NCI-H2107 (cell line): ENCODE measurements at regions not wholly inside any gene's neighbourhood (a gene's known extent, or its start where the extent isn't known, plus 50 kb on each side); places are given as distances from the start of the nearest gene placed in this dataset.
A peak's percentile ranks its signal among the peaks of the same experiment; 100 is the strongest.

Experiments used
- DNase-seq: peaks from one replicate; lab custom pipeline; 2025; lab: John Stamatoyannopoulos, UW

DNA sequence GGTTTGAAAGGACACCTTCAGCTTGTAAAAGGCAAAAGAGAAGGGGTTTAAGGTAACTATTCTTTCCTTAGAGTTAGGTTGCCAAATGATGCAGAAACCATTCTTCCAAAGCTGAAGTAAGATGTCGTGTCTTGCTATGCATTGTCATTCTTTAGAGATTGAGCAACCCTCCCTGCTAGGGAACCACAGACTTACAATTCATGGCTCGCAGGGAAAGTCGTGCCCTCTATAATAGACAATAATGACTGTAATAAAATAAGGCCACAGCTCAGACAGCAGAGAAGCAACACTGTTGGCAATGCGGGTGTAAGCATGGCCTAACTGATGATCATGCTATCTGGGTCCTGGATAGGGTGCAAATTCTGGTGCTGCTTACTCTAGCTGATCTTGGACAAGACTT is 129.6 kb upstream of the CDH13 start:
- DNase-seq: no peak

DNA sequence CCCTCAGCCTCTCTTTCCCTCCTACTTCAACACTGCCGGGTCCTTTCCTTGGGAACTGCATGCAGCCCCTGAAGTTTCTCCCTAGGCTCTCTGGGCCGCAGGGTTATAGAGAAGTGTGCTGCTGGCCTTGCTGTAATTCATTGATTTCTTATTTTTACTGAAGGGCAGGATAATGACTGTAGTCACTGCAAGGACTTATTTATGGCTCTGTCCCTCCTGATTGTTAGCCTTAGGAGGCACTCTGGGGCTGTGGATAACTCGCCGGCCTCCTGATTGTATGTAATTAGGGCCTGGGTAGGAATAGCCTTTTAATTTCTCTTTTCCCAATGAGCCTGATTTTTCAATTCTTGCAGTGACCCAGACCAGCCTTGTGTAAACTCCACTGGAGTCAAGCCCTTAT is 138.3 kb upstream of the CDH13 start:
- no peak for DNase-seq

DNA sequence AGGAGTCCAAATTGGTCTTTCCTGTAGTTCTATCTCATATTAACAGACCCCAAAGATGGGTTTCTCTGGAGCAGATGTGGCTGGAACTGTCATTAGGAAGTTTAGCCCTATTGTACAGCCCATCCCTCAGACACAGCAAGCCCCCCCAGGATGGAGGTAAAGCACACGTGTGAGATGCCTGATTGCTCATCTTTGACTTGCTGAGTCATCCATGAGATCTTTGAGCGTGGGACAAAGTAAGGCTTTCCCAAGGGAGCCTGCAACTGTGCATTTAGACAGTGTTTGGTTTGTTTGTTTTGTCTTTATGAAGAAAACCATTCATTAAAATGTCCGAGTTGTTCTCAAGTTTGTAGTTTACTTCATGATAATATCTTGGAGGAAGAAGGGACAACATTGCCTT is 145.3 kb upstream of the CDH13 start:
- no peak for DNase-seq

DNA sequence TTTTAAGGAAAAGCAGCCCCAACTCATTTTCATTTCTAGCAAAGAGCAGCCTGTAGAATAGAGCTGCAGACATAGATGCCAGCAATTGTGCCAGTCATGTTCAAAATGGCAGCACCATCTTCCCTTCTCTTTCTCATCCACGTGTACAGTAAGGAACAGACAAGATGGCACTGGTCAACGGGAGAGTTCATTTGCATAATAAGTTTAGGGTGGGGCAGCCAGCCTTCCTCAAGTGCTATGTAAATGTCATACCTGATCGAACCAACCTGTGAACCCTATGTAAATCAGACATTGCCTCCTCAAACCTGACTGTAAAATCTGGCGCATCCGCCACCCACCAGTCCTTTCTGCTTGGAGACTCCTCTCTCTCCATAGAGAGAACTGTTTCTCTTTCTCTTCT is 150.0 kb upstream of the CDH13 start:
- DNase-seq: no peak

DNA sequence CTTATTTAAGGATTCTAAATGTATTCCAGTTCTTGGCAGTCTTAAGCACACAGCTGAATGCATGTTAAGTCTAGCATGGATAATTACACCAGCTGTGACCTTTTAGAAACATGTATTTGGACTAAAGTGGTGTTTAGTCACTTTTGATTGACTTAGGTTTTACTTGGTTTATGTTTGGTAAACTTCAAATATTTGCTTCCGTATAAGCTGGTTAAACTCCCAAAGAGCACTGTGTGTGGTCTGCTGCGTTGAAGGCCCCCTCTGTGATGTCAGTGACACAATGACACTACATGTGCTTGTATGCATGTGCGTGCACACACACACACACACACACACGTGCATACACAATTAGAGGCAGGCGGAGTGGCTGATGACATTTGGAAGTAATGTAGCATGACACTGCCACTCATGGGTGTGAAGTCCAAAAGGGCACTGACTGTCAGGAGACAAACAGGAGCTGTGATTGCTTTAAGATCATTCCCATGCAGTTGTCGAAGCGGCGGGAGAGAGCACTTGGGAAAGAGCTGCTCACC is 156.1 kb upstream of the CDH13 start:
- no peak for DNase-seq

DNA sequence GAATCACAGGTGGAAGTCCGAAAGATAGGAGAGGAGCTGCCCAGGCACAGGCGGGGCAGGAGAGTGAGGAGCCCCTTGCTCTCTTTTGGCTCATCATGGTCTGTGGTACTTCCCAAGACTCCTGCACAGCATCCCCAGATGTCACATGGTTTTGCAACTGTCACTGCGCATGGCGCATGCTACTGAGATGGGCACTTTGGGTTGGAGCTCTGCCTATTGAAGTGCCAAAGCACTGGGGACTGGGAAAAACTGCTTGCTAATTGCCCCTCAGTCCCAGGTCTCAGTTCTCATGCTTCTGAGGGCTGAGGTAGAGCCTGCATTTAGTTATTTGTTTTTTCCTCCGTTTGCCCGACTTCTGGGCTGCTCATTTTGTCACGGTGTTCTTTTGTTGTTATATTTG is 156.8 kb upstream of the CDH13 start:
- no peak for DNase-seq

DNA sequence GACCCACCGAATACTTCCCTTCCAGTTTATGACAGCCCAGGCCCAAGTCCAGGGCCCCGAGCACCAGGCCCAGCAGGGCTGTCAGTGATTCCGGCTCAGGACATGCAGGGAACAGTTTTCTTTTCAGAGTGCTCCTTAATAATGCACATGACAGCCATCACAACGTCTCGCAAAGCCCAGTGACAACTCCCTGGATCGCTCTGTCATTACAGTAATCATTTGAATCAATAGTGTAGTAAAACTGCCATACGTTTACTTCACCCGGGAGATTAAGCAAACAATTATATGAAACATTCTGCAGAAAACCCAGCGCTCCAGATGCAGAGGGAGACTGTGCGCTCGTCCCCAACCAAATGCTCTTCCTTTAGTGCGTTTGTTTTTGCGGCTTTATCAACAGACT is 162.6 kb upstream of the CDH13 start:
- DNase-seq: no peak

DNA sequence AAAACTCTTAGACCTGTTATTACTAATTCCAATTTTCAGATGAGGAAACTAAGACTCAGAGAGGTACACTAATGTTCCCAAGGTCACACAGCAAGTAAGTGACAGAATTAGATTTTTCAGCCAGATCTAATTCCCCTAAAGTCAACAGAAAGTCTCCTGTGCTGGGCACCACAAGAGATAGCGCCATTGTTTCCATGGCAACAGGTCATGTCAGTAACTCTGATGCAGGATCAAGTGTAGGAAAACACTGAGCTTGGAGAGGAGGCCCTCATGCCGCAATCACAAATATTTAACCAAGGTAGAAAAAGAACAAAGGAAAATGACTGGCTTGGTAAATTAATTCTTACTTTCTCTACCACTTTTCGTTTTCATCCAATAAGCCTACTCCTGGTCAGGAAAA is 166.0 kb upstream of the CDH13 start:
- DNase-seq: no peak

DNA sequence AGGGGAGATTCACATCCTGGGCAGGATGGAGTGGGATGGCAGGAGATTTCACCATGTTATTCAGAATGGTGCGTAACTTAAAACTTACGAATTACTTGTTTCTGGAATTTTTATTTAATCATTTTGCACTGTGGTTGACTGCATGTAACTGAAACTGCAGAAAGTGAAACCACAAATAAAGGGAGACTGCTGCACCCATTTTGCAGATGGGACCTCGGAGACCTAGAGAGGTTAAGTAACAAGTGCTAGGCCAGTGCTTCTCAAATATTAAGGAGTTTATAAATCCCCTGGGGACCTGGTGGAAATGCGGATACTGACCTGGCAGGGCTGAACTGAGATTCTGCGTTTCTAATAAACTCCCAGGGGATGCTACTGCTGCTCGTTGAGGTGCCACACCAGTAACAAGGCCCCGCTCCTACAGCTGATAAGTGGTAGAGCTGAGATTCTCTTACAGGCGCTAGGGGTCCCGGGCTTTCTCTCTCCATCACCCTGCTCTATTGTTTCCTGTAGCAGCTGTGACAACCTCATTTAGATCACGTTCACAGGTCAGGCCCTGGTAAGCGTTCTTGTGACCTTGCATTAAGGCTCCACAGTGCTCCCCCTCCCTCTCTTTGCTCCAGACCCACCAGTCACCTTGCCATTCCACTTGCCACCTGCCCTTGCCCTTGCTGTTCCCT is 167.1 kb upstream of the CDH13 start:
- no peak for DNase-seq

DNA sequence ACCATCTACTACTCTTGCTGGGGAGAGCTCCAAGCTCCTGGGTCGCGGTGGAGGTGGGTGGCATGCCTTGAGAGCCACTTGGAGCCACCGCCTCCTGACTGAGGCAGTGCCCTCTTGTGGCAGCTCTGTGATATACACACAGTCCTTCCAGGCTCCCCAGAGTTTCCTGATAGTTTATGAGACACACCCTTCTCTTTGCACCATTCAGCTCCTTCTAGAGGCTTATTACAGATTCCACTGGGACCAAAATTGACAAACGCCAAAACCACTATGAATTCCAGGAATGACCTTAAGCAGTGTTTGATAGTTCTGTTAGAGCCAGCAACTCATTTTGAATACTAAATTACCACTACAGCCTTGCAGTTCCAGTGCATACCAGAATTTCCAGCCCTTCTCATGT is 170.1 kb upstream of the CDH13 start:
- peak; percentile 2 for DNase-seq

DNA sequence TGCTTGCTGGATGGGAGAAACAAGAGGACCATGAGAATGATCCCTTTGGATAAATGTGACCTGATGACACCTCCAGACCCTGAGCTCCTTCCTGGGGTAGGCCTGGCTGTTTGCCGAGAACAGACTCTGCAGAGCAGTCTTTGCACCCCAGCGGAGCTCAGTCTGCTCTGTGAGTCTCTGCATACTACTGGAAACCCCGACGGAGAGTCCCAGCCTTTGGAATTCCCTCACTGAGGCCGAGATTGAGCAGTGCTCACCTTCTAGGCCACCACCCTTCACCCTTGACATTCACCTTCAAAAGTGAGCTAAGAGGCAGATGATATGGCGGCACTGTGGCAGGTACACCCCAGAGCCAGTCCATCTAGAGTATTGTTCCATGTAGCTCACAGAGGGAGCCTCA is 172.2 kb upstream of the CDH13 start:
- no peak for DNase-seq

DNA sequence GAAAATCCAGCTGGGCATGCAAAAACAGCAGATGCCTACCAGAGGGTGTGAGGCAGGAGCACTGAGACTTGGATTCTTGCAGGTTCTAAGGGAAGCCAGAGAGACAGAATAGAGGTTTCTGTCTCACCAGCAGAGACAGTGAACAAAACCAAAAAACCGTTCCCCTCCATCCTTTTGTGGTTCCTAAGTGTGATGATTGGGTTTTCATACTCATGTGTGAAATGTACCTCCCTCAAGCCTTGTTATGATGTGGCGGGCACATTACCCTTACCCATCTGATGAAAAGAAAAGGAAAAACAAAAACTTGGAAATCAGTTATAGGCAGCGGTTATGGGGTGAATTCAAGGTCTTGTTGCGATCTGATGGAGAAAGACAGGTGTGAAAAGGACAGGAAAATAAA is 172.6 kb upstream of the CDH13 start:
- no peak for DNase-seq

DNA sequence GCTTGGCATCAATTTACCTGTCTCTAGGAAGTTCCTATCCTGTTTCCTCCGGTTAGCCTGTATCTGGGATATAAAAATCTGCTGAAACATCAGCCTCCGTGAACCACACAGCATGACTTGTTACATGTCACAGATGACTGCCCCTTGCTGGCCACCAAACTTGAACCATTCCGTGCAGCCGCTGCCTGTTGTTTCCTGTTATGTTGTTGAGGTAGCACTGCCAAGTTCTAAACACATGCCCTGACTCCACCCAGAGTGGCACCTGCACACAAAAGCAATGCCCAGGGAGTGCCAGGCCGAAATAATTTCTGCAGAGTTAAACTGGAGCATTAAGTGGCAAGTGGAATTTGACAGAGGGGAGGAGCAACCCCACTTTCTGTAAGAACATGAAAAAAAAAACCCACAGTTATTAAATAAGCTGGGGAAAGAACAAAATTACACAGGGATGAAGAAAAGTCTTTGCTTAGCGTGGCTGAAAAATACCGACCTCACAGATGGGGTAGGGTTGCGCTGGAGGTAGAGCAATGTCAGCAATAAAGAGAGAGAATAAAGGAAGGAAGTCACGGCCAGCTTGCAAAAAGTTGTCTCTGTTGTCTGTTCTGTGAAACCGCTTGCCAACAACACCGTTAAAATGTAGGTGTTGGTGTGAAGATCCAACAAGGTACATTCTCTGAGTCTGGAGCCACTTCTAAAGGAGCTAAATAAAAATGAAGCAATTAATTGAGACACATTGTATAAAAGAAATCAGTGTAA is 174.6 kb upstream of the CDH13 start:
- DNase-seq: no peak

DNA sequence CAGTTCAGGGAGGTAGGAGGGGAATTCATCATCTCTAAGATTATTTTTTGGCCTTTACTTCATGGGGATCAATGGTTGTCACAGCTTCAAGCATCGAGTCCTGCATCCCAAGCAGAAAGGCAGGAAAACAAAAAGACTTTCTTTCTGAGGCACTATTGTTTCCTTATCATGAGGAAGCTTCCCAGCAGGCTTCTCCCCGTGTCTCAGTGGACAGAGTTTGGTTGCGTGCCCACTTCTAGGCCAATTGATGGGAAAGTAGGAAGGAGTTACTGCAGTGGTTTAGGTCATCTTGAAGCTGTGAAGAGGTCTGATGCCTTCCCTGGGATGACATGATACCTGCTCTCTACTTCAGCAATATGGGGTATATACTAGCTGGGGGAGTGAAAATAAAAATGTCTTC is 175.3 kb upstream of the CDH13 start:
- DNase-seq: no peak

DNA sequence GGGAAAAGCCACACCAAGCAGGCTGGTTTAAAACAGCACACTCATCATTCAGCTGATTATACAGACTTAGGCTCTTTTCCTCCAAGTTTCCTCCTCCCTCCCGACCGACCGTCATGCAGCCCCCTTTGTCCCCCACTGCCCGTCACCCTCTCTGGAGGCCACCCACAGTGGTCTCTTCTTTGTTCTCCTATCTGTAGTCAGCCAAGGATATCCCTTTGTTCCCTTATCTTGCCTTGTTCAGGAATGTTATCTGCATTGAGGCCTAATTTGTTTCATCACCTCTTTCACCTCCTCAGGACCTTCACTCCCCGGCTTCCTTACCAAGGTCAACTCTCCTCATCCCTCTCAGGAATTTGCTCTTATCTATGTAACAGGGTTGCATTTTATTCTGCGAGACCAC is 186.4 kb upstream of the CDH13 start:
- DNase-seq: no peak

DNA sequence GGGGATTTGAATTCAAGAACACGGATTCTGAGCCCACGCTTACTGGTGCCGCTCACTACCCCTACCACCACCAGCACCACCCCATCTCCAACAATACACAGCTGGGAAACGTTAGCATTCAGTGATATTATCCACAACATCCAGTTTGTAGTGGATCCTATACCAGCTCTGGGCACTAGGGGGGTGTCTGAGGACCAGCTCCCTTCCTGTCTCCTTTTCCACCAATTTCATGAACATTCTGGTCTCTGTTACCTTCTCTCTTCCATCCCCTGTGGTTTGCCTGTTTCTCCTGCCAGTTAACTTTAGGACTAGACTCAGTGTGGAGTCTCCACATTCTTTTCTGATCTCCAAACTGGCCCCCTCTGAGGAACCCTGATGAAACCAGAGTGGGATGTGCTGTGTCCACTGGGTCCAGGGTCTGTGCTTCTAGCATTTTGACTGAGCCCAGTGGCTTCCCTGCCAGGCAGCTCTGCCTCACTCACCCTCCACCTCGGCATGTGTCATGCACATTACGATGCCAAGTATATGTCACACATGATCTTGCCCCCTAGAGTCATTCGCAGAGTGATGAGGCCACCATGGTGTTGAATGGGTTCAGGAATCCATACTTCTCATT is 187.0 kb upstream of the CDH13 start:
- no peak for DNase-seq

DNA sequence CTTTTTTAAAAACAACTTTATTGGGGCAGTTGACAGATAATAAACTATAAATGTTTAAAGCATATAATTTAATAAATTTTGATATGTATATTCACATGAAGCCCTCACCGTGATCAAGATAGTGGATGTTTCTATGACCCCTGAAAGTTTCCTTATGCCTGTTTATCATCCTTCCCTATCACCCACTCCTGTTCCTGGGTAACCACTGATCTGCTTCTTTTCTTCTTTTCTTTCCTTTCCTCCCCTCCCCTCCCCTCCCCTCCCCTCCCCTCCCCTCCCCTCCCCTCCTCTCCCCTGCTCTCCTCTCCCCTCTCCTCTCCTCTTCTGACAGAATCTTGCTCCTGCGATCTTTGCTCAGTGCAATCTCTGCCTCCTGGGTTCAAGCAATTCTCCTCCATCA is 193.7 kb upstream of the CDH13 start:
- no peak for DNase-seq

DNA sequence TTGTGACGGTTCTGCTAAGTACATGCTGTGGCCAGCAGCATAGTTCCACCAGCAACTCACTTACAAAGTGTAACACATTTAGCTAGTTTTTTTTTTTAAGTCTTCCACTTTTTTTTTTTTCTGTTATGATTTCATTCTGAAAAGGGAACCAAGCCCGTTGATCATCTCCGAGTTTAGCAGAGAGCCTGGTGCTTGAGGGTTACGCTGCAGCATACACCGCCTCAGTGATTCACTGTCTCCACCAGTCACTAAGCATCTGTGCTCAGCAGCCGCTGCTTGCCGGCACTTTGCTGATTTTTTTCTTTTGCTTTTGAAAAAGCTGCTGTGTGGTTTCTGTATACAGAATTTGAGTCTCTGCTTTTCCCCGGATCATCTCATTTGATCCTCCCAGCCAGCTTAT is 194.5 kb upstream of the CDH13 start:
- DNase-seq: no peak

DNA sequence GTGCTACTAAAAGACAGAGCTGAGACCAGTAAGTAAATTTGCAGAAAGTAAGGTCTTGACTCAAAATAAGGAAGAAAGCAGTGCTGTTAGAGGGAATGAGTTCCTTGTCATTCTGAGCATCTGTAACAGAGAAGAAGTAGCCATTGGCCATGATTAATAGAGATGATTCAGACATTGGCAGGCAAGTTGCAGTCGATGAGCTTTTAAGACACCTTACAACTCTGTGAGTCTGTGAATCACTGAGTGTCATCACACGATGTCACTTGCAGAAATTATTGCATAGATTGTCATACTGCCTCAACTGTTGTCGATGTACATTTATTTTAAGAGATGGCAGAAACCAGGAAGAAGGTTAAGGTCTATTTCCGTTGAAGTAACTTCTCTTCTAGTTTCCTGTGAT is 201.1 kb upstream of the CDH13 start:
- no peak for DNase-seq

DNA sequence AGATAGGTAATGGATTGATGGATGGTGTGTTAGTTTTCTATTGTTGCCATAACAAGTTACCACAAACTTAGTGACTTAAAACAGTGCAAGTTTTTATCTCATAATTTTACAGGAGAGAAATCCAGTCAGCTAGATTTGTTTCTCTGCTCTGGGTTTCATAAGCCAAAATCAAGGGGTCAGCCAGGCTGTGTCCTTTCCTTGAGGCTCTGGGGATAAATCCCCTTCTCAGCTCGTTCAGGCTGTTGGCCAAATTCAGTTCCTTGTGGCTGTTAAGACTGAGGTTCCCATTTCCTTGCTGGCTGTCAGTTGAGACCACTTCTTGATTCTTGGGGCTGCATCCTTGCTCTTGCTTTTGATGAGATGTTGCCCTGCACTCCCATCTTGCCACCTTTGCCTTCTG is 204.9 kb upstream of the CDH13 start:
- no peak for DNase-seq

DNA sequence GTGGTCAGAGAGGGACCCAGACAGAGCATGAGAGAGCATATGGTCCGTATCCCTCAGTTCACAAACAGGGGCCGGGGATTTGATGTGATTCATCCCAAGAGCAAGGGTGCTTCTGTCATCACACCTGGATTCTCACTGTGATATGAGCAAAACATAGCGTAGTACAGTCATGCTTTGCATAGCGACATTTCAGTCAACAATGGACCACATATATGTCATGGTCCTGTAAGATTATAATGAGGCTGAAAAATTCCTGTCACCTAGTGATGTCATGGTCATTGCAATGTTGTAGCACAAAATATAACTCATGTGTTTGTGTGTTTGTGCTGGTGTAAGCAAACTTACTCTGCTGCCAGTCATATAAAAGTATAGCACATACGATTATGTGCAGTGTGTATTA is 207.4 kb upstream of the CDH13 start:
- DNase-seq: no peak

DNA sequence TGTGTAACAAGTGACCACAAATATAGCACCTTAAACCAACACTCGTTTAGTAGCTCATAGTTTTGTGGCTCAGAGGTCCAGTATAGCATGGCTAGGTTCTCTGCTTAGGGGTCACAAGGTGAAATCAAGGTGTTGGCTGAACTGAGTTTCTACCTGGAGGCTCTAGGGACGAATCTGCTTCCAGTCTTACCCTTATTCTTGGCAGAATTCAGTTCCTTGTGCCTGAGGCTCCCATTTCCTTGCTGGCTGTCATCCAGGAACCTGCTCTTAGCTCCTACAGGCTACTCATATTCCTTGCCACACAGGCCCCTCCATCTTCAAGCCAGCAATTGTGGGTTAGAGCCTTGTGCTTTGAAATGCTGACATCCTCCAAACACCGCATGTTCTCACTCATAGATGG is 212.3 kb upstream of the CDH13 start:
- no peak for DNase-seq

DNA sequence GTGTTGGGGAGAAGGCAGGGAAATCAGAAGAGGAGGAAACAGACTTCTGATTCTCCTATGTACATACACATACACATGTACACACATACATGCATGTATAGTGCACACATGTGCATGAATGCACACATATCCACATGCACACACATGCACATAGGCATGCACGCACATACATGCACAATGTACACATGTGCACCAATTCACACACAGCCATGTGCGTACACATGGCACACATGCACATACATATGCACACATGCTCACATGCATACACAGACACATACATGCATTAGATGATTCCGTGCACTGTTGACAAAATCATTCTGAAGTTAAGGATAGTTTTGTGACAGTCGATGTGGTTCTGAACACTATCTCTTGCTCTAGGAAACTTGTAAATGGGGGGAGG is 214.0 kb upstream of the CDH13 start:
- no peak for DNase-seq
